ENCODE measurements at regions not wholly inside any gene's neighbourhood (a gene's known extent, or its start where the extent isn't known, plus 50 kb on each side); places are given as distances from the start of the nearest gene placed in this dataset.

DNA sequence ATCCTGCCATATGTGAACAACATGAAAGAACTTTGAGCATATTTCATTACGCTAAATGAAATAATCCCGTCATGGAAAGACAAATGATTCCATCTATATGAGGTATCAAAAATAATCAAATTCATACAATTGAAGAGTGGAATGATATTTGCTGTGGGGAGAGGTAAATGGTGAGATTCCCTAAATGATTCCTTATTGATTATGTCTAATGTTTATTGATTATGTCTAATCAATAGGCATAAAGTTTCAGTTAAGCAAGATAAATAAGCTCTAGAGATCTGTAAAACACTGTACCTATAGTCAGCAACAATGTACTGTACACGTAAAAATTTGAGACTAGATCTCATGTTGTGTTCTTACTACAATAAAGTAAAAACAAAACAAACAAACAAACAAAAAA is 85.4 kb upstream of the MEGF10 start:
- Histone ChIP-seq H3K36me3 (no peaks in the 10 kb centered on the region), H3K27ac (no peak overlapping the region), H3K27me3 (no peaks in the 10 kb centered on the region), H3K9me3 (no peaks in the 10 kb centered on the region), H3K4me3 (no peak overlapping the region), H3K4me1 (no peaks in the 10 kb centered on the region)
- DNase-seq: no peak
- TF ChIP-seq POLR2A (IDR thresholded peaks at IDR 0.05): no peak
- TF ChIP-seq, protein P1, sequence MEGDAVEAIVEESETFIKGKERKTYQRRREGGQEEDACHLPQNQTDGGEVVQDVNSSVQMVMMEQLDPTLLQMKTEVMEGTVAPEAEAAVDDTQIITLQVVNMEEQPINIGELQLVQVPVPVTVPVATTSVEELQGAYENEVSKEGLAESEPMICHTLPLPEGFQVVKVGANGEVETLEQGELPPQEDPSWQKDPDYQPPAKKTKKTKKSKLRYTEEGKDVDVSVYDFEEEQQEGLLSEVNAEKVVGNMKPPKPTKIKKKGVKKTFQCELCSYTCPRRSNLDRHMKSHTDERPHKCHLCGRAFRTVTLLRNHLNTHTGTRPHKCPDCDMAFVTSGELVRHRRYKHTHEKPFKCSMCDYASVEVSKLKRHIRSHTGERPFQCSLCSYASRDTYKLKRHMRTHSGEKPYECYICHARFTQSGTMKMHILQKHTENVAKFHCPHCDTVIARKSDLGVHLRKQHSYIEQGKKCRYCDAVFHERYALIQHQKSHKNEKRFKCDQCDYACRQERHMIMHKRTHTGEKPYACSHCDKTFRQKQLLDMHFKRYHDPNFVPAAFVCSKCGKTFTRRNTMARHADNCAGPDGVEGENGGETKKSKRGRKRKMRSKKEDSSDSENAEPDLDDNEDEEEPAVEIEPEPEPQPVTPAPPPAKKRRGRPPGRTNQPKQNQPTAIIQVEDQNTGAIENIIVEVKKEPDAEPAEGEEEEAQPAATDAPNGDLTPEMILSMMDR (IDR thresholded peaks at IDR 0.05): no peak

DNA sequence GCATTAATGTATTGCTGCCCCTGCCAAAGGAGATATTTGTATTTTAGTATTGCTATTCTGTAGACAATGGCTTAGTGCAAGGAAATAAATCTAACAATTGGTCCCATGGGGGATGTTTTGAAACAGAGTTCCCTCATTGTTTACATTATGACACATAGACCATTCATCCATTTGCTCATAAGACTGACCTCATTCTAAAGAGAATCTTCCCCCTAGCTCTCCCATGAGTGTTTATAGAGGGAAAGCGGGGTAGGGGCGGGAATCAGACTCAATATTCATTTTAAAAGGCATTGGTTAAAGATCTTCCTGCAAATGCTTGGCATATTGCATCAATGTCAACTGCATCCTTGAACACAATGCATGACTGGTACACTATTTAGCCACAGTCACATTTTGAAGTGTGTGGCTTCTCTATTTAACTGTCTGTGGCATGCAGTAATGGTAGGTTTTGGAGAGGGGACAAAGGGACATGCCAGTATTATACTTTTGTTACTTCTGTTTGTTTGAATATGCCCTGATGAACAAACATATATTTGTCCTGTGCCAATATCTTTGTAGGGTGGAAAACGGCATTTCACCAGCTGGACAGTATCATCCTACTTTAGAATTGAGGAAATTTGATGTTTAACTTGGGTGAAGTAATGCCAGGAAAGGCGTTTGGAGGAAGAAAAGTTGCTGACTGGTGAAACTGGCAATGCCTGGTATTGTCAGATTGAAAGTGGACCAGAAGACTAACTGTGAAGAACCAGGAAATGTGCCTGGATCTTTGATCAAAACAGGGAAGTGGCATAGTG is 84.1 kb upstream of the MEGF10 start:
- Histone ChIP-seq H3K36me3 (no peaks in the 10 kb centered on the region), H3K4me1 (no peaks in the 10 kb centered on the region), H3K9me3 (no peaks in the 10 kb centered on the region), H3K27me3 (no peaks in the 10 kb centered on the region), H3K4me3 (no peak overlapping the region), H3K27ac (no peak overlapping the region)
- no peak for TF ChIP-seq POLR2A (IDR thresholded peaks at IDR 0.05)
- TF ChIP-seq, protein P1 (IDR thresholded peaks at IDR 0.05): no peak
- no peak for DNase-seq

DNA sequence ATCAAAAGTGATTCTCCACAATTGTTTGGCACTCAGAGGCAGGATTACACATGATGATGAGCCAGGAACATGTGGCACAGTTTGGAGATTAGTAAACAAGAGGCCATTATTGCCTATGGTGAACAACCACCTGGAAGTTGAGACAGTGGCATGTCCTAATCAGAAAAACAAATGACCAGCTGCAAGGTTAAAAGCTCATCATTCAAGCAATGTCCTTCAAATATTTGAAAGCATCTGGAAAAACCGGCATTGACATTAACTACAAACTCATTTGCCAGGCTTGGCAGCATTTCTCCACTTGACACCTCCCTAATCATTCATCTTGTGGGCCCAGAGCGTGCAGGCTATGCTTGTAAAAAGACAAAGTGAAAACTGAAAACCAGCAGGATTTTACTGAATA is 80.6 kb upstream of the MEGF10 start:
- no peaks in the 10 kb centered on the region for H3K4me1 ChIP-seq
- peaks cover 0 to 5% (median 0%) of the 10 kb centered on the region in 4 donors for H3K9me3 ChIP-seq
- H3K27ac ChIP-seq: no peak overlapping the region
- DNase-seq: no peak
- no peaks in the 10 kb centered on the region for H3K36me3 ChIP-seq
- H3K4me3 ChIP-seq: no peak overlapping the region
- TF ChIP-seq, protein P1 (IDR thresholded peaks at IDR 0.05): no peak
- no peak for TF ChIP-seq POLR2A (IDR thresholded peaks at IDR 0.05)
- no peaks in the 10 kb centered on the region for H3K27me3 ChIP-seq

DNA sequence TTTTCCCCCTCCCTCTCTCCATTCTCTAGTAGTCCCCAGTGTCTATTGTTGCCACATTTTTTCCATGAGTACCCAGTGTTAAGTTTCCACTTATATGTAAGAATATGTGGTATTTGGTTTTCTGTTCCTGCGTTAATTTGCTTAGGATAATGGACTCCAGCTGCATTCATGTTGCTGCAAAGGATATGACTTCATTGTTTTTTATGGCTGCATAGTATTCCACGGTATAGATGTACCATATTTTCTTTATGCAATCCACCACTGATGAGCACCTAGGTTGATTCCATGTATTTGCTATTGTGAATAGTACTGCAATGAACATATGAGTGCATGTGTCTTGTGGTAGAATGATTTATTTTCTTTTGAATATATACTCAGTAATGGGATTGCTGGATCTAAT is 77.4 kb upstream of the MEGF10 start:
- H3K9me3 ChIP-seq: peaks cover 0 to 5% (median 0%) of the 10 kb centered on the region in 4 donors
- no peak for DNase-seq
- no peaks in the 10 kb centered on the region for H3K4me1 ChIP-seq
- no peaks in the 10 kb centered on the region for H3K36me3 ChIP-seq
- no peaks in the 10 kb centered on the region for H3K27me3 ChIP-seq
- no peak overlapping the region for H3K27ac ChIP-seq
- no peak overlapping the region for H3K4me3 ChIP-seq
- no peak for TF ChIP-seq POLR2A (IDR thresholded peaks at IDR 0.05)
- TF ChIP-seq, protein P1 (IDR thresholded peaks at IDR 0.05): no peak

DNA sequence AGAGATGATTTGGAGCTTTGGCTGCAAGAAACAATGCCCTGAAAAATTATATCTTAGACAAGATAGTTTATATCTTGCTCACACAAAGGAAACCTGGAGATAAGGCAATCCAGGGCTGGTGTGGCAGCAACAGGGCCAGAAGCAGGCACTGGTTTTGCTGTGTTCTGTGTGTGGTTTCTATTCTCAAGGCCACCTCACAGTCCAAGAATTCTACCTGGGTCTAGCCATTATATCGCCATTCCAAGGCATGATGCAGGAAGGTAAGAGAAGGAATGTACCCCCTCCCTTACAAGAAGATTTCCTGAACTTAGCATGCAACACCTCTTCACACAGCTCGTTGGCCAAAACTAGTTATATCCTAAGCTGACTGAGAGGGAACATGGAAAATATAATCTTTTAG is 74.5 kb upstream of the MEGF10 start:
- H3K4me1 ChIP-seq: no peaks in the 10 kb centered on the region
- H3K4me3 ChIP-seq: no peak overlapping the region
- H3K9me3 ChIP-seq: peaks cover 0 to 5% (median 0%) of the 10 kb centered on the region in 4 donors
- no peak overlapping the region for H3K27ac ChIP-seq
- TF ChIP-seq, protein P1 (IDR thresholded peaks at IDR 0.05): no peak
- TF ChIP-seq POLR2A (IDR thresholded peaks at IDR 0.05): no peak
- H3K27me3 ChIP-seq: no peaks in the 10 kb centered on the region
- DNase-seq: no peak
- H3K36me3 ChIP-seq: no peaks in the 10 kb centered on the region

Data from Peyer's patch (tissue), 4 donors.